DMS153 (cell line): ENCODE measurements at regions not wholly inside any gene's neighbourhood (a gene's known extent, or its start where the extent isn't known, plus 50 kb on each side); places are given as distances from the start of the nearest gene placed in this dataset.
A peak's percentile ranks its signal among the peaks of the same experiment; 100 is the strongest.

Source experiments
- DNase-seq: peaks from one replicate; lab custom pipeline; 2025; lab: John Stamatoyannopoulos, UW

GRCh38 chr12:62128175-62128975 lies 131.8 kb upstream of the USP15 start:
- DNase-seq = no peak

- no peak for DNase-seq
Observed at GRCh38 chr12:62129291-62129690, 130.9 kb upstream of the USP15 start.

- DNase-seq = no peak
Observed at GRCh38 chr12:62130402-62130801, 129.8 kb upstream of the USP15 start.

- no peak for DNase-seq
Observed at GRCh38 chr12:62130834-62131552, 129.2 kb upstream of the USP15 start.

GRCh38 chr12:62133440-62133839 lies 126.8 kb upstream of the USP15 start:
- DNase-seq = no peak

- DNase-seq = no peak
Observed at GRCh38 chr12:62135553-62136200, 124.5 kb upstream of the USP15 start.

- DNase-seq = no peak
Observed at GRCh38 chr12:62136496-62136895, 123.7 kb upstream of the USP15 start.

- DNase-seq = no peak
Observed at GRCh38 chr12:62138527-62138926, 121.7 kb upstream of the USP15 start.

- no peak for DNase-seq
Observed at GRCh38 chr12:62146318-62146717, 113.9 kb upstream of the USP15 start.

GRCh38 chr12:62158013-62158412 lies 102.2 kb upstream of the USP15 start:
- no peak for DNase-seq

GRCh38 chr12:62158461-62159360 lies 101.5 kb upstream of the USP15 start:
- DNase-seq = no peak

- DNase-seq = no peak
Observed at GRCh38 chr12:62162214-62162613, 98.0 kb upstream of the USP15 start.

GRCh38 chr12:62163368-62163767 lies 96.8 kb upstream of the USP15 start:
- no peak for DNase-seq

- no peak for DNase-seq
Observed at GRCh38 chr12:62164036-62164435, 96.2 kb upstream of the USP15 start.

GRCh38 chr12:62166525-62166924 lies 93.7 kb upstream of the USP15 start:
- no peak for DNase-seq

GRCh38 chr12:62168411-62168810 lies 91.8 kb upstream of the USP15 start:
- DNase-seq = no peak

GRCh38 chr12:62170241-62170640 lies 90.0 kb upstream of the USP15 start:
- DNase-seq = no peak

- DNase-seq = no peak
Observed at GRCh38 chr12:62190689-62191490, 69.3 kb upstream of the USP15 start.

GRCh38 chr12:62191491-62192179 lies 68.6 kb upstream of the USP15 start:
- DNase-seq = no peak

GRCh38 chr12:62192180-62192902 lies 67.9 kb upstream of the USP15 start:
- DNase-seq = peak; percentile 73
